Right atrium auricular region (tissue), 2 donors: ENCODE measurements at regions not wholly inside any gene's neighbourhood (a gene's known extent, or its start where the extent isn't known, plus 50 kb on each side); places are given as distances from the start of the nearest gene placed in this dataset.

Experiments used
- DNase-seq: peaks from one replicate; pipeline ENCODE4 v3.0.0-alpha.2; 2019; ENCODE audit warnings: low spot score
- H3K27ac ChIP-seq, 2 donors: fragments of 200-600 bp; sonication (generic); 1 replicate in 1 of 2; 2 replicates in 1 of 2; pipeline ENCODE4 v1.5.1; 2016 to 2019
- H3K27me3 ChIP-seq, 2 donors: fragments of 200-600 bp; sonication (generic); one replicate each; pipeline versions ENCODE4 v1.5.1 to v1.6.0; 2017 to 2019
- H3K36me3 ChIP-seq: fragments of 200-600 bp; sonication (generic); one replicate; pipeline ENCODE4 v1.5.1; 2016
- H3K4me1 ChIP-seq, 2 donors: fragments of 200-600 bp; sonication (generic); one replicate each; pipeline versions ENCODE4 v1.5.1 to v1.6.0; 2017 to 2019
- H3K4me3 ChIP-seq, 2 donors: fragments of 200-600 bp; sonication (generic); 1 replicate in 1 of 2; 2 replicates in 1 of 2; pipeline ENCODE4 v1.5.1; 2017 to 2019; ENCODE audit warnings: mild to moderate bottlenecking in 1 of 2, moderate library complexity in 1 of 2
- H3K9me3 ChIP-seq, 2 donors: fragments of 200-600 bp; sonication (generic); one replicate each; pipeline ENCODE4 v1.5.1; 2019
- CTCF ChIP-seq, 2 donors: fragments of 200-600 bp; sonication (generic); IDR thresholded peaks; one replicate each; pipeline ENCODE4 v1.5.1; 2019; ENCODE audit warnings: antibody characterized with exemption in 2 of 2

GRCh38 chr5:116944183-116944582 lies 369.6 kb upstream of the SEMA6A start:
- no peak for DNase-seq
- H3K9me3 ChIP-seq = no peaks in the 10 kb centered on the region
- H3K36me3 ChIP-seq = no peaks in the 10 kb centered on the region
- TF ChIP-seq CTCF (IDR thresholded peaks at IDR 0.05) = no peak
- H3K4me3 ChIP-seq = no peak overlapping the region
- H3K27ac ChIP-seq = no peak overlapping the region
- peaks cover 0 to 1% of the 10 kb centered on the region in 2 donors for H3K4me1 ChIP-seq
- H3K27me3 ChIP-seq = no peaks in the 10 kb centered on the region

- H3K9me3 ChIP-seq = no peaks in the 10 kb centered on the region
- H3K4me3 ChIP-seq = no peak overlapping the region
- peaks cover 0 to 5% of the 10 kb centered on the region in 2 donors for H3K4me1 ChIP-seq
- DNase-seq = no peak
- TF ChIP-seq CTCF (IDR thresholded peaks at IDR 0.05) = no peak
- no peak overlapping the region for H3K27ac ChIP-seq
- H3K36me3 ChIP-seq = no peaks in the 10 kb centered on the region
- H3K27me3 ChIP-seq = no peaks in the 10 kb centered on the region
These were observed 368.0 kb upstream of the SEMA6A start for GRCh38 chr5:116942622-116943021.

- no peak for DNase-seq
- H3K9me3 ChIP-seq = no peaks in the 10 kb centered on the region
- TF ChIP-seq CTCF (IDR thresholded peaks at IDR 0.05) = no peak
- H3K27me3 ChIP-seq = no peaks in the 10 kb centered on the region
- H3K4me3 ChIP-seq = no peak overlapping the region
- H3K27ac ChIP-seq = no peak overlapping the region
- H3K36me3 ChIP-seq = no peaks in the 10 kb centered on the region
- H3K4me1 ChIP-seq = peaks cover 0 to 5% of the 10 kb centered on the region in 2 donors
These were observed 365.0 kb upstream of the SEMA6A start for GRCh38 chr5:116939641-116940040.

- H3K4me1 ChIP-seq = peaks cover 0 to 5% of the 10 kb centered on the region in 2 donors
- no peaks in the 10 kb centered on the region for H3K36me3 ChIP-seq
- H3K27ac ChIP-seq = no peak overlapping the region
- no peak for DNase-seq
- no peaks in the 10 kb centered on the region for H3K27me3 ChIP-seq
- TF ChIP-seq CTCF (IDR thresholded peaks at IDR 0.05) = no peak
- H3K4me3 ChIP-seq = no peak overlapping the region
- H3K9me3 ChIP-seq = no peaks in the 10 kb centered on the region
These were observed 363.9 kb upstream of the SEMA6A start for GRCh38 chr5:116938488-116938887.

- Histone ChIP-seq H3K9me3 (no peaks in the 10 kb centered on the region), H3K4me1 (peaks cover 0 to 5% of the 10 kb centered on the region in 2 donors), H3K27ac (no peak overlapping the region), H3K36me3 (no peaks in the 10 kb centered on the region), H3K4me3 (no peak overlapping the region), H3K27me3 (no peaks in the 10 kb centered on the region)
- no peak for DNase-seq
- TF ChIP-seq CTCF (IDR thresholded peaks at IDR 0.05) = no peak
These were observed 361.0 kb upstream of the SEMA6A start for GRCh38 chr5:116935561-116936162.

- no peak for TF ChIP-seq CTCF (IDR thresholded peaks at IDR 0.05)
- H3K27ac ChIP-seq = no peak overlapping the region
- no peak for DNase-seq
- no peaks in the 10 kb centered on the region for H3K9me3 ChIP-seq
- no peaks in the 10 kb centered on the region for H3K36me3 ChIP-seq
- H3K4me3 ChIP-seq = no peak overlapping the region
- H3K4me1 ChIP-seq = no peaks in the 10 kb centered on the region
- H3K27me3 ChIP-seq = no peaks in the 10 kb centered on the region
These were observed 356.0 kb upstream of the SEMA6A start for GRCh38 chr5:116930616-116931015.
